CD4-positive, alpha-beta T cell treated with Interleukin-15 for 4 hours (primary cell): ENCODE measurements at regions not wholly inside any gene's neighbourhood (a gene's known extent, or its start where the extent isn't known, plus 50 kb on each side); places are given as distances from the start of the nearest gene placed in this dataset.
"Not testable (repeated sequence)": the region's sequence is repeated elsewhere in the genome, so short reads cannot be mapped to it uniquely, and the experiment has no call there.

Source experiments
- DNase-seq: peaks from one replicate; pipeline ENCODE4 v3.0.0-alpha.2; 2020; ENCODE audit warnings: low spot score

DNA sequence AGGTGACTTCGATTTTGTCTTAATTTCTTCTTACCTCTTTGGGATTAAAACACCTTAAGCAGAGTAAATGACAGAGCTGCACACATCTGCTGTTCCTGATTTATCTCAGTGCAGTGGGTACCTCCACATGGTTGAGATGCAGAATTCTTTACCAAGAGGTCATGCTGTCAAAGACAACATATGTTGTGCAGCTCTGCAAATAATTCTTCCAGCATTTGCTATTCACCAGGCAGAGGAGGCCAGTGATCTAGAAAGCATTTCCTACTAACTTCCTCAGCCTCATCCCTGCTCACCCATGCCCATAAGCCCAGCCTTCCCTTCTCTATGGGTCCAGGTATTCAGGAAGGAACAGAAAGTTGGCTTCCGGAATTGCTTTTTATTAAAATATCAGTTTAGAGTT is 109.3 kb downstream of the THBS2 start:
- no peak for DNase-seq

DNA sequence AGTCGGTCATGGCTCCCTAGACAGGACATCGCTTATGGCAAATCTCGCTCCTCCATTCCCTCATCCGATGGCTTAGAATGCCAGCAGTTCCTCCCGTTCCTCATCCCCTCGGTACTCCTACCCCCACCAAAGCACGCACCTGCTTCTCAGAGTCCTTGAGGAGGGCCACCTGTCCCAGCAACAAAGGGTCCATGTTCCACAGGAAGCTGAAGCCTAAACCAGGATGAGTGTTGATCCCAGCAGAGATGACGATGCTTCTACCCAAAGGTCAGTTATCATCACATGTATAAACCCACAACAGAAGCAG is 111.2 kb downstream of the THBS2 start:
- no peak for DNase-seq

DNA sequence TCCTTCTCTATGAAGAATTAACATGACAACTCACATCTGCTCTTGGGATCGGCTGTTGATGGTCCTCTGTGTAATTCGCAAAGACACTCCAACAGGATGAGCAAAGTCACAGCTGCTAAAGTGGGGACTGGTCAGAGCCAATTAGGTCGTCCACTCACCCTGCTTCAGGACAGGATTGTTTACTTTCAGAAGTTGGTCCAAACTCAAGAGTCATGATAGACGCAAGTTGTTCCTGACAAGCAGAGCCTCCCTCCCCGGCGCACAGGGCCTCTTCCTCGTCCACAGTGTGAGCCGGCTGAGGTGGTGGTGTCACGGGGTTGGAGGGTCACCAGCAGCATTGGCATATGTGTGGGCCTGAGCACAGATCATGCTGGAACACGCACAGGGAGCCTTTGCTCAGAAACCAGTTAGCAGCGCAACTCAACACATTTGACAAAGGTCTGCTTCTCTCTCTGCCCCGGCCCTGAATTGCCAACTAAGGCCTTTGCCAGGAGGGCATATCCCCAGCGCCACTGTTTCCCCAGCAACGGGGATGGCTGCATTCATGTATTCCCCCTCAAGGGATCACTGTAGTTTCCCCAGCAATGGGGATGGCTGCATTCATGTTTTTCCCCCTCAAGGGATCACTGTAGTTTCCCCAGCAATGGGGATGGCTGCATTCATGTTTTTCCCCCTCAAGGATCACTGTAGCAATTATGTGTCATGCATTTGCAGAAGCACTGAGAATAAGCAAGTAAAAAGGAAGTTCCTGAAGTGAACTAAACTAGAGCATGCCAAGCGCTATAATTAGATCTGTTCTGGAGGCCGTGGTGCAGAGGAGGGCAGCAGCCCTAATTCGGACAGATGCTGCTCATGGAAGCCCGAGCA is 111.7 kb downstream of the THBS2 start:
- no peak for DNase-seq

DNA sequence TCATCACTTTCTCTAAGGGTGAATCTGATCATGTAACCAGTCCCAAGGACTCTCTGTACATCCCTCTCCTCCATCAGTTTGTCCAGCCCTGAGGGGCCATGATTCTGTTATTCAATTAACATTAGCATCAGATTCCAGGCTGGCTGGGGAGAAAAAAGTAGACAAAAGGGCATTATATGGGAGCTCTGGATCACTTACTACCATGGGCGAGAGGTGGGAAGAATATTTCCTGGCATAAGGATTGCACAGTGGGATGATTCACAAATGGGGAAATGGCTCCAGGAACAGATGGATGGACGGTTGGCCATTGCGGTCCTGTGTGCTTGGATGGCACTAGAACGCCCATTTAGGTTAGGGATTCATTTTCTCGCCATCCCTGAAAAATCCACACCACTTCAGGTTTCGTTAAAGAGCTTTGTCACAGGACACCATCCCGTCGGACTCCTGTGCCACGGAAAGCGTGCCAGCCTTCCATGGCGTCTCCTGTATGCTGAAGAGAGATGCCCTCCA is 112.6 kb downstream of the THBS2 start:
- DNase-seq, result no peak

DNA sequence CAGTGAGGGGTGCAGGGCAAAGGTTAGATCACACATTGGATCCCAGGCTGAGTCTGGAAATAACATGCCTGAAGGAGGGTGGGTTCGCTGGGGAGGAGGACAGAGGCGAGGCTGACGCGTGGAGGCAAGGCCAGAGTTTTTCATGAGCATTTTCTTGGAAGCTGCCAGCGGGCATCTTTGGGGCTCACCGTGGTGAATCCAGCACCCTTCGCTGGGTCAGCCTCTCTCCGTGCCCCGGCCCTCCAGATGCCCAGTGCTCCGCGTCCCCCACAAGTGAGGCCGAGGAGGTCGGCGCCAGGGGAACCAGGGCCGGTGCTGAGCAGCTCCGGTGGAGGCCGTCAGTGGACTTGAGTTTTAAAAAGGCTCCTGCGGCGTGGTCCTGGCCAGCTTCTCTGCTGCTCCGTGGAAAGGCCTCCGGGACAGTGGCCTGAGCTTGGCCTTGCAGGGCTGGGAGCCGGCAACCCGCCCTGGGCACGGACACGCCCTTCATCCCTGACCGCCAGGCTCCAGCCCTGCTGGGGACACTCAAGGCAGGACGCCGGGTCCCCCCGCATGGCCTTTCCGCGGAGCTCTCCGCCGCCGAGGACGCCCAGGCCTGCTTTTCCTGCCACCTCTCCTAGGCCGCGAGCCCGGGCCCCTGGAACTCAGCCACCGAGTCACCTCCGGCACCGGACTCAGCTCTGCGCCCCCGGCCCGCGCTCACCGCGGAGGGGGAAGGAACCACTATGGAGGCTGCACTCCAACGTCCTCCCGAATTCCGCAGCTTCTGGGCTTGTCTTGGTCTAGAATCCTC is 114.3 kb downstream of the THBS2 start:
- DNase-seq, result no peak

DNA sequence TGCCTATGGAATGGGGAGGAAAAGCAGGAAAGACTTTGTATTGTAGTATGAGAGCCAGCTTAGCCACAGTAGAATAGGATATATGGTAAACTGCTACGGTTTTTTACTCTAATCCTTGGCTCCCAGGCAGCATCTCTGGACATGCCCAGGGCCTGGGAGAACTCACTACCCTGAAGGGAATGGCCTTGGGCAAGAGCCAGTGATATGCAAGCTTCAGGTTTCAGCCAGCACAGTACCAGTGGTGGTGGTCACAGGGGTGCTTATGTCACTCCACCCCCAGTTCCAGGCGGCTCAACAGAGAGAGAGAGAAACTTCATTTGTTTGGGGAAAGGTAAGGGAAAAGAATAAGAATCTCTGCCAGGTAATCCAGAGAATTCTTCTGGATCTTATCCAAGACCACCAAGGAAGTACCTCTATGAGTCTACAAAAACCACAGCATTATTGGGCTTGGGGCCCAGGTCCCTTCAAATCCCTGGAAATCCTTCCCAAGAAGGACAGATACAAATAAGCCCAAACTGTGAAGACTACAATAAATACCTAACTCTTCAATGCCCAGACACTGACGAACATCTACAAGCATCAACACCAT is 121.2 kb downstream of the THBS2 start:
- DNase-seq, result no peak

DNA sequence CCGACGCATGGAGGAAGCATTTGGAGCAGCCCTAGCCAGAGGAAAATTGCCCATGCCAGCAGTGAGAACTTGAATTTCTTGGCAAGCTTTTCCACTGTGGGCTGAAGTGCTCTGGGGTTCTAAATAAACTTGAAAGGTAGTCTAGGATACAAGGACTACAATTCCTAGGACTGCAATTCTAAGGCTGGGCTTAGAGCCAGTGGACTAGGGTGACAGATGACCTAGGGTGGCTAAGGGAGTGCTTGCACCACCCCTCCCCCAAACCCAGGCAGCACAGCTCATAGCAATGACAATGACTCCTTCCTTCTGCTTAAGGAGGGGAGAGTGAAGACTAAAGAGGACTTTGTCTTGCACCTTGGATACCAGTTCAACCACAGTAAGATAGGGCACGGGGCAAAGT is 122.3 kb downstream of the THBS2 start:
- no peak for DNase-seq

DNA sequence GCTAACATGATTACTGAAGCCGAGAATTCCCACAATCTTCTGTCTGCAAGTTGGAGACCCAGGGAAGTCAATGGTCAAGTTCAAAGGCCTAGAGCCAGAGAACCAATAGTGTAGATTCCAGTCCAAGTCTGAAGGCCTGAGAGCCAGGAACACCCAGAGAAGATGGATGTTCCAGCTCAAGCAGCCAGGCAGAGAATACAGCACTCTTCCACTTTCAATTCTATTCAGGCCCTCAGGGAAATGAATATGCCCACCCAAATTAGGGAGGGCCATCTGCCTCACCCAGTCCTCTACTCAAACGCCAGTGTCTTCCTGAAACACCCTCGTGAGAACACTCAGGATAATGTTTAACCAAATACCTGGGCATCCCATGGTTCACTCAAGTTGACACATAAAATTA is 123.5 kb downstream of the THBS2 start:
- no peak for DNase-seq

DNA sequence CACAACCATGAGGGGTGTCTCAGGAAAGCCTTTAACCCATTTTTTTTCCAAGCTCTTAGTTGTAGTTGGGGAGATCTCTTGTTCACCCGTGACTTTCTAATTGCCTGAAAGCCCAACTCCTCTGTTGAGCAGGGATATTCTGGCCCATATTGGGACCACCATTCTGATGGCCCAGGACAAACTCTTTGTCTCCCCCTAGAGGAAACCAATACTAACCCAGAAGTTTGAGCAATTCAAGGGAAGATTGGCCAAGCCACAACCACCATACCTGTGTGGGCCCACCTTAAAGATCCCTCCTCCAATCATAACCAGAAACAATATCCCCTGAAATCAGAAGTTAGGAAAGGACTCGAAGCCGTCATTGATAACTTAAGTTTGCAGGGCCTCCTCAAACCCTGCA is 132.6 kb downstream of the THBS2 start:
- DNase-seq, result no peak

DNA sequence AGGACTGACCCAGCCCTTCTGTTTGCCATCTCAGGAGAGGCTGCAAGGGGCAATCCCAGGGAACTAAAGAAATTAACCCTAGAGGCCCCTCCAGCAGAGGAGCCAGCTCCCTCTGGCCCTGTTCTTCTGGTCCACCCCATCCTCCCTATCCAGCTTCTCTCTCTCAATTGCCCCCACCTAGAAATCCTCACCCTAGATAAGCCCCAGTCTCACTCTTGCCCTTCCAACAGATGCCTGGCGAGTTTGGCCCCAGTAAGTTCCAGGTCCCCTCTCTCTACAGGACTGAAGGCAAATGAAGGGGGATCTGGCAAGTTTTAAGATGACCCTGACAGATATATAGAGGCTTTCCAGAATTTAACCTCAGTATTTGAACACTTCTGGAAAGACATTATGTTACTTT is 134.0 kb downstream of the THBS2 start:
- DNase-seq, result no peak

DNA sequence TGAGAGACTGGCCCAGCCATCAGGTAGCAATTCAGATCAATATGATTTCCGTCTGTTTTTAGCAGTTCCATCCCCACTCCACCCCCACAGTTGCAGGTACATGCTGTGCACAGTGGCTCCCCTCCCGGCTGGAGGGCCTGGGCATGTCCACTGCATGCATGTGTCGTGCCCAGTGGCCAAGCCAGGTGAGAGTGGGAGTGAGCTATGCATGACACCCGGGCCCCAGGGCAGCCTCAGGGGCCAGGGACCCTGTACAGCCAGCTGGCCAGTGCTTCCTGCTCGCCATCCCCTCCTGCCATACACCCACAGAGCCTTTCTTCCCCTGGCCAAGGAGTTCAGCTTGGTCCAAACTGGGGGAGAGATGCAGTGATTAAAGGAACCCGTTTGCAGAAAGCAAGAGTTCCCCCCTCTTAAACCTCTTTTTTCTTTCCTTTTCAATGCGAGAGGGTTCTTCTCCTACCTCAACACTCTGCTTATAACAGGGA is 135.3 kb downstream of the THBS2 start:
- no peak for DNase-seq

DNA sequence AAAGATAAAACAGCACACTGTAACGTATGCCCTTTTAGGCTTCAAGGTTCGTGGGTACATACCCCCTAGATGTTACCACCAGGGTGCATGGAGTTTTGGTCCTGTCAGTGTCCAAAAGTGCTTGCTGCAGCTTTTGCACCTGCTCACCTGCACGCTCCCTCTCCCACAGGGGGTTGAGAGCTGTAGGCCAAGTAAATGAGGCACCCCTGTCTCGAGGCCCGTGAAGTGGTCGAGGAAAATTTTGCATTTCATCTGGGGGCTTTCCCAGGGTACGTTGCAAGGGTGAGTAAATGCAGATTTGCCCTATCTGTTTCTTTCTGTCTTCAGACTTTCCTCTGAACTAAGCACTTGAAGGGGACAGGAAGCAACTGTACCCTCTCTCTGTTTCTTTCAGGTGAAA is 136.0 kb downstream of the THBS2 start:
- DNase-seq, result no peak

DNA sequence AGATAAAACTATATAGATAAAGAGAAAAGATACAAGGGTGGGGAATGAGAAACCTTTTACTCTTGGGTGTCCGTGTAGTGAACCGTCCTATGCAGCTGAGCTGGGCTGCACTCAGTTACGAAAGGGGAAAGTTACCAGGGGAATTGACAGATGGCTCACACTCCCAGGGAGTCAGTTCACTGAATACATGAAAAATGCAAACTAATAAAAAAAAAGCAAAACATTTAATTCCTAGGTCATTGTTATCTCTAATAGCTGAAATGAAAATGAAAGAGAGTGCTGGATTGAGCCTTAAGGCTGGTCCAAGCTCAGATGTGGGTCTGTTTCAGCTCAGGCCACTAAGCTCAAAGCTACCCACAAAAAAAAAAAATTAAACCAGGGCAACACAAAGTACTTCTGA is 138.0 kb downstream of the THBS2 start:
- no peak for DNase-seq

DNA sequence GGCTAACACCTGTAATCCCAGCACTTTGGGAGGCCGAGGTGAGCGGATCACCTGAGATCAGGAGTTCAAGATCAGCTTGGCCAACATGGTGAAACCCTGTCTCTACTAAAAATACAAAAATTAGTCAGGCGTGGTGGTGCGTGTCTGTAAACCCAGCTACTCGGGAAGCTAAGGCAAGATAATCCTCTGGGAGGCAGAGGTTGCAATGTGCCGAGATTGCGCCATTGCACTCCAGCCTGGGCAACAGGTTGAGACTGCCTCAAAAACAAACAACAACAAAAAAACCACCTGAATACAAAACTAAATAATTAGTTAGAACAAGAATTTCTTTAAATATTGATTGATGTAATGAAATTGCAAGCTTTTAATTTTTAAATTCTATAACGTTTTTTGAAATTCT is 139.0 kb downstream of the THBS2 start:
- not testable (repeated sequence) for DNase-seq

DNA sequence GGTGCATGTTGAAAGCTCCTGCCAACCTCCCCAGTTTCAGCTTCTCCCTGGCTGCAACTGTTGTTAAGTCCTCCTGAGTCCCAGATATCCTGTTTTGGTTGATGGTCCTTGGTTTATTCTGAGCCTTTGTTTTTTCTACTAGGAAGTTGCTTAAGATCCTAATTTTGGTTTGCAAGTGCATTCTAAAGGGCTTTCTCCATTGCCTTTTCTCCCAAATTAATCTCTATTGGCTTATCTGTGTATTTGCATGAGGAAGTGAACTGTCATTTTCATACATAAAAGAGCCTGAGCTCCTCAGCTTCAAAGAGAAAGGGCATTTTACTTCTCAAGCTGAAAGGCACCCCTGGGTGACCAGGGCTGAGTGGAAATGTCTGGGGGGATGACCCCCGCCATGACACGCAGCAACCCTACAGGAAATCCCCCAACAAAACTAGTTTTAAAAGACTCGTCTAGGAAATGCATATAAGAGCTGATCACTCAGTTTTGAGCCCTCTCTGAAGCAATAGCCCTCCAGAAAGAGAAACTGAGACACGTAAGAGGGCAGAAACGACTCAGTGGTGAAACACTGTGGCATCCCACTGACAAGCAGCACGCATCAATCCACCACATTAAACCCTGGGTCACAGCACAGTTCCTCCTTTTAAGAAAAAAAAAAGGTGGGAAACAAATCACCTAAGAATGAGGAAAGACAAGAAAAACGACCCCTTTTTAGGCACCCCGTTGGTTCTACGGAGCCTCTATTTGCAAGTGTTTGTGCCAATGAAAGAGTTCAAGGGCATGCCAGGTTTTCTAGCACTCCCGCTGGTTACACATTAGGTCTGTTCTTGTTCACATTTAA is 140.9 kb downstream of the THBS2 start:
- DNase-seq, result no peak

DNA sequence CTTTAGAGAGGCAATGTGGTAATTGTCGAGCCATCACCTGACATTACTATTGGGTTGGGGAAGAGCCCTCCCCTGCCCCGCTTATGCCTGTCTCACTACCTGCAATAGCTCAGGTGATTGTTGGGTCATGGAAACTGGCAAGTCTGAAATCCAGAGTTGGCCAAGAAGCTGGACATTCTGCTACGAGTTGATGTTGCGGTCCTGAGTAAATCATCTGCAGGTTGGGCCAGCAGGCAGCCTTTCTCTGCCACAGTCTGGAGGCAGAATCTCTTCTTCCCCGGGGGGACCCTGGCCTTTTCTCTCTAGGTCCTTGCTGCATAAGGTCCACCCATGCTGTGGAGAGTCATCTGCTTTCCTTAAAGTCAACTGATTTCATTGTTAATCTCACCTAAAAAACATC is 142.4 kb downstream of the THBS2 start:
- DNase-seq, result no peak

DNA sequence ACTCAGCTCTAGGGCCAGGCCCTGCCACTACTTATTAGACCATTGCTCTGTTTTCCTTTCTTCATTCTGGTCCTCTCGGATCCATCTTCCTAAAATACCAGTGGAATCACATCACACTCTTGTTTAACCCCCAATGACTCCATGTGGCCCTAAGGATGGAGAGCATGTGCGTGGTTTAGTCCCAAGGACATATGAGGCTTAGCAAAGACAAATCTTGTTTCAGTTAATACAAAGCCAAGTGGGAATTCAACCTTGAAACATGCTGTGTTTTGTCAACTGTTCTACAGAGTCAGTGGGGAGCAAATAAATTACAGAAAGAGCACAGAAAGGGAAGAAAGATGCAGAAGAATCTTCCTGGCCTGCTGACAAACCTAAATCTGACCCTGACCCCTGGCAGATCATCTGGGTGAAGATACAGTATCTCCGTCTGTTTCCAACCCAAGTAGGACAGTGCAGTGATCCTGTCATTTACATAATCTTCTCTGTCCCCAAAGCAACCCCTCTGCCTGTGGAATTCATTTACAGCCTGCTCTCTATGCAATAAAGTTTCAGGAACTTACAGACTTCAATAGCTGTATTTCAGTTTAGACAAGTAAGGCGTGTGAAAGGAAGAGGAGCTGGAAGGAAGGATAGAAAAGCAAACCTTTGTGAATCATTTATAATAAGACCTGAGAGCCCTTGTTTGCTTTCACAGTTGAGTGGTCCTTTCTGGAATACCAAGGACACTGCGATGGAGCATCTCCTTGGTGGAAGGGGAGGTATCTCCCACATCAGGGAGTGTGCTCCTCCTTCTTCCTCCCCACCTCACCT is 144.0 kb downstream of the THBS2 start:
- no peak for DNase-seq

DNA sequence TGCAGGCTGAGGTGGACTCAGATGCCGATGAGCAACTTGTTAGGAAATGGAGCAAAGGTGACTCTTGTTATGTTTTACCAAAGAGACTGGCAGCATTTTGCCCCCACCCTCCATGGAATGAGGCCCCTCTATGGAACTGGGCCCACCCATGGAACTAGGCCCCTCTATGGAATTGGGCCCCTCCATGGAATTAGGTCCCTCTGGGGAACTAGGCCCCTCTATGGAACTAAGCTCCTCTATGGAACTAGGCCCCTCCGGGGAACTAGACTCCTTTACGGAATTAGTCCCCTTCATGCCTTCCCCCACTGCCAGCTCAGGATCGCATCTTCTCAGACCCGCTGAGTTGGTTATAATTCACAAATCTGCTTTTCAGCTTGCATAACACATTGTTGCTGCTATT is 144.9 kb downstream of the THBS2 start:
- DNase-seq, result no peak

DNA sequence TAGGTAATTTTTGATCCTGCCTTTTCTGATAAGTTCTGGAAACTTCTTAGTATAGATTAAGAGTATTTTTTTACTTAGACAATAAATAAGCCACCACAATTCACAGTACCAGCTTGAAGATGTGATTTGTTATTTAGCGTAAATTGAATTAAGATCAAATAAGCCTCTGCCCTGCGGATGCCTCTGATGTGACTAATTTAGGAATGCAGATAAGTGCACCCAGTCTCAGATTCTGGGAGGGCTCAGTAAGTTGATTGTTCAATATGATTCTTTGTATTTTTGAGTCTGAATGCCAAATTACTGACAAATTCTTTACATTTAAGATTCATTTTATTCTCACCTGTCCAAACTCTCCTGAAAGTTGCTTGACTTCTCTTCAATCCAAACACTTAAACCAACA is 147.5 kb downstream of the THBS2 start:
- DNase-seq, result no peak

DNA sequence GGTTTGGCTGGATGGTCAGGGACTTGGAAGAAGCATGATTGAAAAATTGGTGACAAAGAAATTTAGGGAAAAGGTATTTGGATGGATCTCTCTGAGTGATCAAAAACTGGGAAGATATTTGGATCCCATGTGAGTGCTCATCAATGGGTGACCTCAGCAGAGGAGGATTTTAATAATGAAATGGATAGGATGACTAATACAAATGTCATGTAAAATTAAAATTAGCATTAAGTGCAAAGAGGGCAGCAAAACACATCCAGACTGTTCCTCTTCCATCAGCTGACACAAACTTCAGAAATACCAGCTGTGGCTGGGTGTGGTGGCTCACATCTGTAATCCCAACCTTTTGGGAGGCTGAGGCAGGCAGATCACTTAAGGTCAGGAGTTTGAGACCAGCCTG is 151.7 kb downstream of the THBS2 start:
- no peak for DNase-seq
